ENCODE measurements at regions not wholly inside any gene's neighbourhood (a gene's known extent, or its start where the extent isn't known, plus 50 kb on each side); places are given as distances from the start of the nearest gene placed in this dataset.

DNA sequence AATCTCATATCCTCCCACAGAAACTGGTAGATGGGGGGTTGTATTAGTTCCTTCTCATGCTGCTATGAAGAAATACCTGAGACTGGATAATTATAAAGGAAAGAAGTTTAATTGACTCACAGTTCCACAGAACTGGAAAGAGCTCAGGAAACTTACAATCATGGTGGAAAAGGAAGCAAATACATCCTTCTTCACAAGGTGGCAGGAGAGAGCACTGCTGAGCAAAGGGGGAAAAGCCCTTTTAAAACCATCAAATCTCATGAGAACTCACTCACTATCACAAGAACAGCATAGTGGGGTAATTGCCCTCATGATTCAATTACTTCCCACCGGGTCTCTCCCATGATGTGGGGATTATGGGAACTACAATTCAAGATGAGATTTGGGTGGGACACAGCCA, 250.5 kb upstream of the GPRIN3 start:
- H3K4me3 ChIP-seq (ENCODE audit: low read length): no peak overlapping the region
- H3K4me1 ChIP-seq (ENCODE audit: control insufficient read depth, insufficient read depth, low read length): no peaks in the 10 kb centered on the region
- H3K27ac ChIP-seq (ENCODE audit: low read length): no peak overlapping the region
- DNase-seq: no peak
- H3K27me3 ChIP-seq (ENCODE audit: control insufficient read depth, insufficient read depth, low read length): no peaks in the 10 kb centered on the region
- no peaks in the 10 kb centered on the region for H3K36me3 ChIP-seq (ENCODE audit: control insufficient read depth, insufficient read depth, low read length)
- no CpG with 5 or more reads among the region's 1 CpG for WGBS (ENCODE audit: insufficient coverage)
- no peaks in the 10 kb centered on the region for H3K9me3 ChIP-seq (replicated peaks; ENCODE audit: control insufficient read depth, low read depth, low read length)

DNA sequence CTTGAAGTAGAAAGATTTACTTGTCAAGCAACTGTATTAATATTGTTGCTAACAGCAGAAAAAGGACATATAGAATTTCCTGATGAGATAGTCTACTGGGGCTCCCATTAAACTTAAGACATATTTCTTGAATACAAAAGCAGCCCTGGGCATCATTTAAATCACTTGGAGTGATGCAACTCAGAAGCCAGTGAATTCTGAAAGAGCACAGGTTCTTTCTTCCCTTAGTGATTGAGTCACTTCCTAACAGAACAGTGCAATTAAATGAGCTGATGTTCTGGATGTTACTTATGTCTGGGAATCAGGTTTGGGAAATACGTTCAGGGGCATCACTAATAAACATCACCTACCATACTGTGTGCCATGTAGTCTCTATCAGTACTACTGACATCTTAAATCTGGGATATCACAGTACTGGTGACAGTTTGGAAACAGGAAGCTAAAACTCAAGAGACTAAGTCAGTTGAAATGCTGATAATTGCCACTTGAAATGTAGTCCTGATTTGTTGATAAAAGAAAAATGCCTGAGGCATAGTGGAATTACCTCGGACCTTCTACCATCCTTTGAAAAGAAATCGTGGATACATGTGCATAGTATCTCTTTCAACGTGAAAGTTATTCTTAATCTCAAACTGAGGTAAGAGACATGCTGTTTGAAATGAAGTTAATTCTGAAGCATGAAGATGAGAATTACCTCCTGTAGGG, 249.2 kb upstream of the GPRIN3 start:
- H3K9me3 ChIP-seq (replicated peaks; ENCODE audit: control insufficient read depth, low read depth, low read length): no peaks in the 10 kb centered on the region

DNA sequence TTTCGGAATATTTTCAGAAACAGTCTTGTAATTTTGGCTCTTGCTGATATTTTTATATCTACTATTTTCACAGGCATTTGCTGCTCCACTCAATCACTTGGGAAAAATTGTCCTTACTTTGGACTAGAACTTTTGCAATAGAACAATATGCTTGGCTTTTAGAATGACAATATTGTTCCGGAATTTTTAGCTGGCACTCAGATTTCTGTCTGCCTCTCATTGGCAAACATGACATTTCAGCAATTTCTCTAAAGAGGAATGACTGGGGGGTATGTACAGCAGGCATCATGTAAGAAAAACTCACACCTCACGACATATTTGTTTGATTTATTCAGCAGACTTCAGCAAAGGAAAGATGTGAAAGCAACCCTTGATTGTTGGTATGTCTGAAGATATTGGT, 243.6 kb upstream of the GPRIN3 start:
- Histone ChIP-seq H3K4me1 (ENCODE audit: control insufficient read depth, insufficient read depth, low read length) (no peaks in the 10 kb centered on the region), H3K4me3 (ENCODE audit: low read length) (no peak overlapping the region), H3K36me3 (ENCODE audit: control insufficient read depth, insufficient read depth, low read length) (no peaks in the 10 kb centered on the region), H3K27me3 (ENCODE audit: control insufficient read depth, insufficient read depth, low read length) (no peaks in the 10 kb centered on the region), H3K9me3 (replicated peaks; ENCODE audit: control insufficient read depth, low read depth, low read length) (no peaks in the 10 kb centered on the region), H3K27ac (ENCODE audit: low read length) (no peak overlapping the region)
- DNase-seq: no peak
- no CpG with 5 or more reads among the region's 3 CpGs for WGBS (ENCODE audit: insufficient coverage)

More for the DNA sequence above, 249.2 kb upstream of the GPRIN3 start:
- Histone ChIP-seq H3K27ac (ENCODE audit: low read length) (no peak overlapping the region), H3K36me3 (ENCODE audit: control insufficient read depth, insufficient read depth, low read length) (no peaks in the 10 kb centered on the region), H3K4me1 (ENCODE audit: control insufficient read depth, insufficient read depth, low read length) (no peaks in the 10 kb centered on the region), H3K27me3 (ENCODE audit: control insufficient read depth, insufficient read depth, low read length) (no peaks in the 10 kb centered on the region), H3K4me3 (ENCODE audit: low read length) (no peak overlapping the region)
- WGBS (ENCODE audit: insufficient coverage): 73% methylated on average over 2 of the region's 4 CpGs
- no peak for DNase-seq

DNA sequence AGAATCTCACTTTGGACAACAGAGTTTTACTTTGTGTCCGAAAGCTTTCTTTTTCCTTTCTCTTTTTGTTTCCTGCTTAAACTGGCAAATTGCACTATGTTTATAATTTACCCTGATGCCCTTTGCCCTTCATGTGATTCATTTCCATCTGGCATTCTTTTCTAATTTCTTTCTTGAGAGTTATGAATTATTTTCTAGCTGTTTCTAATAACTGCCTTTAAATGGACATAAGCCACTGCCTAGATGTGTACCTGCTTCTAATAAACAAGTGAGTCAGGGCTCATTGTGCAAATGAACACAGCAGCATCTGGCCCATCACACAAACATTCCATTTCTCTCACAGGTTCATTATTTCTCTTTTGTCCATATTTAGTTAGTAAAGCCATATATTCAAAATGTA, 242.3 kb upstream of the GPRIN3 start:
- Histone ChIP-seq H3K4me3 (ENCODE audit: low read length) (no peak overlapping the region), H3K36me3 (ENCODE audit: control insufficient read depth, insufficient read depth, low read length) (no peaks in the 10 kb centered on the region), H3K4me1 (ENCODE audit: control insufficient read depth, insufficient read depth, low read length) (no peaks in the 10 kb centered on the region), H3K9me3 (replicated peaks; ENCODE audit: control insufficient read depth, low read depth, low read length) (no peaks in the 10 kb centered on the region), H3K27me3 (ENCODE audit: control insufficient read depth, insufficient read depth, low read length) (no peaks in the 10 kb centered on the region), H3K27ac (ENCODE audit: low read length) (no peak overlapping the region)
- DNase-seq: no peak
- WGBS (ENCODE audit: insufficient coverage): no CpG with 5 or more reads among the region's 1 CpG

DNA sequence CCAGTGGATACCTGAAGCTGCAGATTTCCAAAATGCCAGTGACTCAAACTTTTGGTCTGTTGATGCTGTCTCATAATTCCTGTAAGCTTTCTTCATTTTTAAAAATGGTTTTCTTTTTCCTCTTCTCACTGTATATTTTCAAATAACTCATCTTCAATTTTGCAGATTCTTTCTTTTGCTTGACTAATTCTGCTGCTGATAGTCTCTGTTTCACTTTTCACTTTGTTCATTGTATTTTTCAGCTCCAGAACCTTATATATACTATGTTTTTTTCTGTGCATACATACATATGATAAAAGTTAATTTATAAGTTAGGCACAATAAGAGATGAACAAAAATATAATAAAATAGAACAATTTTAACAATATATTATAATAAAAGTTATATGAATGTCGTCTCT, 237.7 kb upstream of the GPRIN3 start:
- no CpG with 5 or more reads among the region's 1 CpG for WGBS (ENCODE audit: insufficient coverage)
- Histone ChIP-seq H3K4me3 (ENCODE audit: low read length) (no peak overlapping the region), H3K27ac (ENCODE audit: low read length) (no peak overlapping the region), H3K9me3 (replicated peaks; ENCODE audit: control insufficient read depth, low read depth, low read length) (no peaks in the 10 kb centered on the region), H3K27me3 (ENCODE audit: control insufficient read depth, insufficient read depth, low read length) (no peaks in the 10 kb centered on the region), H3K36me3 (ENCODE audit: control insufficient read depth, insufficient read depth, low read length) (no peaks in the 10 kb centered on the region), H3K4me1 (ENCODE audit: control insufficient read depth, insufficient read depth, low read length) (no peaks in the 10 kb centered on the region)
- no peak for DNase-seq

DNA sequence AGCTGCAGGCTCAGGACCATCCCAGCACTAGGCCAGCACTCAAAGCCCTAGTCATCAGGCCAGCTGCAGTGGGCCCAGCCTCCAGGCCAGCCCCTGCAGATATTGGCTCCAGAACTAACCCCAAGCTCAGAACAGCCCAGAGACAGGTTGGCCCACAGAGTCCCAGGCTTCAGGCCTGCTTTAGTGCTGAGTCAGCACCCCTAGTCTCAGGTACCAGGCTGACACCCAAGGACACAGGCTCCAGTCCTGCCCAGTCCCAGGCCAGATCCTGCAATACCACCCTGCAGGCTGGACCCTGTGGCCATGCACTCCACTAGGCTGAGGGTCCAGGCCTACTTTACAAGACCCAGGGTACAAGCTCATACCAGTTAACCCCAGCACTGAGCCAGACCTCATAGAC, 234.4 kb upstream of the GPRIN3 start:
- no peaks in the 10 kb centered on the region for H3K36me3 ChIP-seq (ENCODE audit: control insufficient read depth, insufficient read depth, low read length)
- no peaks in the 10 kb centered on the region for H3K9me3 ChIP-seq (replicated peaks; ENCODE audit: control insufficient read depth, low read depth, low read length)
- H3K27ac ChIP-seq (ENCODE audit: low read length): no peak overlapping the region
- H3K4me1 ChIP-seq (ENCODE audit: control insufficient read depth, insufficient read depth, low read length): no peaks in the 10 kb centered on the region
- H3K27me3 ChIP-seq (ENCODE audit: control insufficient read depth, insufficient read depth, low read length): no peaks in the 10 kb centered on the region
- H3K4me3 ChIP-seq (ENCODE audit: low read length): no peak overlapping the region
- DNase-seq: no peak

DNA sequence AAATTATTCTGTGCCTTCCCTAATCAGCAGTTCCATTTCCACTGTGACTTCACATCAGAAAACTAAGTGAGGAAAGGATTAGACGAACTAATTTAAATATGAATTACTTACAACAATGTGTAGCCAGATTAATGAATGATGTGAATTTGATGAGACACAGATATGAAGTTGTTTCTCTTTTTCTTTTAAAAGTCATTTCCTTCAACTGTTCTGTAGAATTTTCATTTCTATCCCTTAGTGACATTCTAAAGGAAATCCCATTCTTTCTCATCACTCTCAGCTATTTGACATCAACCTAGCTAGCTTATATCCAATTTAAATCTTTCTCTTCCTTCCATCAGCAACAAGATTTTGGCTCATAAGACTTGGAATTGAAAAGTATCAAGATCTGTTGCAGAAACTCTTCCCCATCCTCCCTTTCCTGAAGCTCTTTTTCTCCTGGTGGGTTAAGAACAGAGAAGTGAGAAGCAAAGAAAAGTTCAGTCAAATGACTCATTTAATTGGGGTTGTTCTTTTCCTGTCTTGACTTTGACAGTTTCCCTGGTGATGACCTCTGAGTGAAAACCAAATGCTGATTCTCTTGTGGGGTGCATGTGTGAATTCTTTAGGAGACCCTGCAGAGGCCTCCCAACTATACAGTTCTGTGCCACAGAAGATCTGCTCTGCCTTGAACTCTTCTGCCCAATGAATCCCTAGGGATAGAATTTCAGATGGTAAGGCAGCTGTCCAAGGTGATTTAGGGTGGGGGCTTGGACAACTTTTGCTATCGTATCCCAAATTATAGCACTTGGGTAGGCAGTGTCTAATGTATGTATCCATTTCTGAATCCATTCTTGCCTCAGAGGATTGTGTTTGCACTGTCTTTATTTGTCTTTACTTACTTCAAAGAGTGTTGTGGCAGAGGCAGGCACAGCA, 232.5 kb upstream of the GPRIN3 start:
- Histone ChIP-seq H3K9me3 (replicated peaks; ENCODE audit: control insufficient read depth, low read depth, low read length) (no peaks in the 10 kb centered on the region), H3K27ac (ENCODE audit: low read length) (no peak overlapping the region), H3K36me3 (ENCODE audit: control insufficient read depth, insufficient read depth, low read length) (no peaks in the 10 kb centered on the region), H3K4me3 (ENCODE audit: low read length) (no peak overlapping the region), H3K27me3 (ENCODE audit: control insufficient read depth, insufficient read depth, low read length) (no peaks in the 10 kb centered on the region), H3K4me1 (ENCODE audit: control insufficient read depth, insufficient read depth, low read length) (no peaks in the 10 kb centered on the region)
- no CpG with 5 or more reads among the region's 2 CpGs for WGBS (ENCODE audit: insufficient coverage)
- DNase-seq: no peak

DNA sequence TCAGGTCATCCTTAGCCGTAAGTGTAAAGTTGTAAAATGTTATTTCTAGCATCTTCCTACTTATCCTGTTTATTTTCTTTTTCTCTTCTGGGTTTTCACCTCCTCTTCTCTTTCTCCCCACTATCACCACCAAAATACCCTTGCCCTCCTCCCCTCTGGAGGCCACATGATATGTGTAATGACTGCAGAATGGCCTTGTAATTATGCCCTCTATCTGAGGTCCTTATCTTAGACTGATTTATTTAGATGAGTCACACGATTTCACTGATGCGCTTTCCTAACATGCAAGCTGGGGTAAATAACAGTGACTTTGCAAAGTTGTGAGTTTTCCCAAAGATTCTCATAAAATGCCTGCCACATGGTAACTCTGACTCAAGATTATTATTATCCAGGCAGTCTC, 231.8 kb upstream of the GPRIN3 start:
- WGBS (ENCODE audit: insufficient coverage): 80% methylated on average over 1 of the region's 3 CpGs

DNA sequence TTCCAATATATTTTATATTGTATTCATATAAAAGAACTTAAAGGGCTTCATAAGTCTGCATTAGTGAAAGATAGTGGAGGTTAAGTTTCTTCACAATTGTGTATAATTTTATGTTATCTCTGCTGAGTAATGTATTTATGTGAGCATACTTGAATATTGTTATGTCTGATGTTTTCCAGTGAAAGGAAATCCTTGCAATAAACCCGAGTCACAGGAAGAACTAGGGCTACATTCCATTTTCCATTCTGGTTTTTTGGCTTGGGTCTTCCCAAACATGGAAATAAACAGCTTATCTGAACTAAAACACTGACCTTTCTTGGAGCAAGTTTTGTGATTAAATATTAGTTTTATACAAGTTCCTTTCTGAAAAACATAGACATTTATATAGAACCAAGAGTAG, 231.3 kb upstream of the GPRIN3 start:
- no peaks in the 10 kb centered on the region for H3K9me3 ChIP-seq (replicated peaks; ENCODE audit: control insufficient read depth, low read depth, low read length)
- H3K4me3 ChIP-seq (ENCODE audit: low read length): no peak overlapping the region
- peak; percentile 7 for DNase-seq
- no peaks in the 10 kb centered on the region for H3K27me3 ChIP-seq (ENCODE audit: control insufficient read depth, insufficient read depth, low read length)
- no CpG with 5 or more reads among the region's 1 CpG for WGBS (ENCODE audit: insufficient coverage)
- no peak overlapping the region for H3K27ac ChIP-seq (ENCODE audit: low read length)
- H3K4me1 ChIP-seq (ENCODE audit: control insufficient read depth, insufficient read depth, low read length): no peaks in the 10 kb centered on the region
- H3K36me3 ChIP-seq (ENCODE audit: control insufficient read depth, insufficient read depth, low read length): no peaks in the 10 kb centered on the region

More for the DNA sequence above, 231.8 kb upstream of the GPRIN3 start:
- H3K4me3 ChIP-seq (ENCODE audit: low read length): no peak overlapping the region
- DNase-seq: no peak
- no peaks in the 10 kb centered on the region for H3K27me3 ChIP-seq (ENCODE audit: control insufficient read depth, insufficient read depth, low read length)
- H3K9me3 ChIP-seq (replicated peaks; ENCODE audit: control insufficient read depth, low read depth, low read length): no peaks in the 10 kb centered on the region
- no peaks in the 10 kb centered on the region for H3K36me3 ChIP-seq (ENCODE audit: control insufficient read depth, insufficient read depth, low read length)
- H3K4me1 ChIP-seq (ENCODE audit: control insufficient read depth, insufficient read depth, low read length): no peaks in the 10 kb centered on the region
- H3K27ac ChIP-seq (ENCODE audit: low read length): no peak overlapping the region

DNA sequence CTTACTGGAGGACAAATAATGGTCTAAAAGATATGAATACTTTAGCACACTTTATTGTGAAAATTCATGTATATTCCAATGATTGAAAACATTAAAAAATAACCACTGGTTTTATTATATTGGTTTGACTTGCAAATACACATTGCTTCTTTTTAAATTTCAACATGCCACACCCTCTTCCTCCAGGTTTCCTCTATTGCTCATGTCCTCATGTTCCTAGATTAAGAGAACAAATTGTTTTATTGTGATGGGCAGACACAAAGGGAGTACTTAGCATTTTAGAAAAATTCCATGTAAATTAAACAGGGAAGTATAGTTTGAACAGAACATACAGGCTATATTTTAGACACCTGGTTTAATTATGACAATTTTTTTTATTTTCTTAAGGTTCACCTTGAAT, 230.6 kb upstream of the GPRIN3 start:
- Histone ChIP-seq H3K27ac (ENCODE audit: low read length) (no peak overlapping the region), H3K36me3 (ENCODE audit: control insufficient read depth, insufficient read depth, low read length) (no peaks in the 10 kb centered on the region), H3K9me3 (replicated peaks; ENCODE audit: control insufficient read depth, low read depth, low read length) (no peaks in the 10 kb centered on the region), H3K27me3 (ENCODE audit: control insufficient read depth, insufficient read depth, low read length) (no peaks in the 10 kb centered on the region), H3K4me1 (ENCODE audit: control insufficient read depth, insufficient read depth, low read length) (no peaks in the 10 kb centered on the region), H3K4me3 (ENCODE audit: low read length) (no peak overlapping the region)
- DNase-seq: no peak
